Muscle of arm (tissue), 1 donor: ENCODE measurements at regions not wholly inside any gene's neighbourhood (a gene's known extent, or its start where the extent isn't known, plus 50 kb on each side); places are given as distances from the start of the nearest gene placed in this dataset.
"Not testable (repeated sequence)": the region's sequence is repeated elsewhere in the genome, so short reads cannot be mapped to it uniquely, and the experiment has no call there.

ENCODE experiments used
- DNase-seq: peaks from one replicate; pipeline ENCODE4 v3.0.0-alpha.2; 2013

- DNase-seq = no peak
Measured at GRCh38 chr5:101751105-101751504, 545.0 kb downstream of the SLCO4C1 start.

- not testable (repeated sequence) for DNase-seq
Measured at GRCh38 chr5:101743000-101743399, 553.1 kb downstream of the SLCO4C1 start.

DNA sequence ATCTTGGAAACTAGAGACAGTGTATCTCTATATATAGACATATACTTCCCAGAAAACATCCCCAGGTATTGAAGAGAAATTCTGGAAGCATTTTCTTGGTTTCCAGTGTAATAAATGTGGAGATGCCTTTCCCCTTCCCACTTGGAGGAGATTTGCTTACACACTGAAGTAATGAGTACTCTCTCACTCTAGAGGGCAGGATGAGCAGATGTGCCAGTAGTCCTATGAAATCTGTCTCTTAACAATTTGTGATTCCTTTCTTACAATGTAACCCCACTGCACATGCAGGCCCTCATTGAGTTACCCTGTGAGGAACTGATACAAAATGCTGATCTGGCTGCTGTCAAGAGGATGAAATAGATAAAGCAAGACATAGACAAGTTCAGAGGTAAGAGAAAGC lies 567.2 kb downstream of the SLCO4C1 start:
- no peak for DNase-seq

- no peak for DNase-seq
Measured at GRCh38 chr5:101721543-101721942, 574.5 kb downstream of the SLCO4C1 start.

DNA sequence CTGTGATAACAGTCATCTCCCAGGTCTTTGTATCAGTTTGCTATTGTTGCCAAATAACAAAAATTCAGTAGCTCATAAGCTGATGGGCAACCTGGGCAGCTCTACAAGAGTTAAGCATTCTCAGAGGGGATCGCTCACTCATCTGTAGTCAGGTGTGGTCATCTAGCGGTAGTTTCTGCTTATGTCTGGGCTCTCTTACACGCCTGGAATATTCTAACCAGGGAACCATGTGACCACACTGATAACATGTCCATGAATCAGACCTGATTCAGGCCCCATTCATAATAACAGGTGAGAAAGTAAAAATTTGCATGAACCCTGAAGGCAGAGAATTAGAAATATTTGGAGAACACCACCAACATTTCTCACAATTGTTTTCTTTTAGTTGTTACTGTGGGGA lies 576.1 kb downstream of the SLCO4C1 start:
- DNase-seq = no peak

DNA sequence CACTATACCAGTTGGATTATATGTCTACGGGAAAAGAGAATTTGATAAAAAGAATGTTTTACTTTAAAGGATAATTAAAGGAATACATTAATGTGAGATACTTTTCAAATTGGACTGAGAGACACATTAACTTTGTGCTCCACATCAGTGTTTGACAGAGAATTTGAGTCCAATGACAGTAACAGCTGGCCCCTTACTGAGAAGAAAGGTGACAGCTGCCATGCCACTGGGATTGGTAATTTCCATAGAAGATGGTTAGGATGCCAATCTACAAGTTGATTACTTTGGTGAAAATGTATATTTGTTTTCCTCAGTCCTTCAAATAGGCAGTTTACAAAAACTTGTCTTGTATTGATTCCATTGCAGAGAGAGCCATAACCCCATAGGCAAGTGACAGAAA lies 578.4 kb downstream of the SLCO4C1 start:
- DNase-seq = no peak

- DNase-seq = no peak
Measured at GRCh38 chr5:101716941-101717340, 579.1 kb downstream of the SLCO4C1 start.

- not testable (repeated sequence) for DNase-seq
Measured at GRCh38 chr5:101715790-101716189, 580.3 kb downstream of the SLCO4C1 start.

DNA sequence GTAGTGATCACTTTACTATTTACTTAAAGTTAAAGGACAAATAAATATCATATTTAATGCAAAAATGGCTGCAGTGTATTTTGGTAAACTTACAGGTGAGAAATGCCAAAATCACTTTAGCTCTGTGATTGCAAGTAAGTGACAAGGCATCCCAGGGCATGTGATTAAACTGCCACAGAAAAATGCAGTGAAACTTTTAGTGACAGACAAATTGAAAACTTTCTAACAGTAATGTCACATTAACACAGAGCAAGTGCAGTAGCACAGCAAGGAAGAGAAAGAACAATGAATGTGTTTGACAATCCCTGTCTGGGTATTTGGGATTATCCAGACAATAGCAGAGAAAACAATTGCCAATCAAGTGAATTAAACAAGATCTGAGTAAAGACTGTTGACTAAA lies 606.8 kb downstream of the SLCO4C1 start:
- DNase-seq = no peak

GRCh38 chr5:101688156-101688555 lies 607.9 kb downstream of the SLCO4C1 start:
- DNase-seq = no peak

DNA sequence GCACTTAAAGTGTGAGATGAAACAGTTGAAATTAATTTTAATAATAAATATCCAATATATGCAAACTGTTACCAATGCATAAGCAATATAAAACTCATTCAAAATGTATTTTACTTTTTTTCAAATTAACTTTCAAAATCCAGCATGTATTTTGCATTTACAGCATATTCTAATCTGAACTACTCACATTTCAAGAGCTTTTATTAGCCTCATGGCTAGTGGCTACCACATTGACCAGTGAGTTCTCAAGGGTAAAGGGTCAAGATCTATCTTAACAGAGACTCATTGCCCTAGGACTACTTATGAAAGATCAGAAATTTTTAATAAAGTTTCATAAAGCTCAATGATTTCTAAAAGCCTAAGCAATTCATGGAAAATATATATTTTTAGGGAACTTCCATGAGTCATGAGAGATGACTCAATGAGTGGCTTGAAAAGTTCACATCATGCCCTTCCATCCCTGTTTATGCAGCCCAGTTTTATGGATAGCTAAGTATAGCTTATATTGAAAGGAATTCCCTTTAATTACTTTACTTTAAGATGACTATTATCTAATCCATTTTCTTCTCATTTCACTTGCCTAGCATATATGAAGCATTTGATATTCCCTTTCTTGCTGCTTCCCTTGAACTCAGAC lies 608.6 kb downstream of the SLCO4C1 start:
- DNase-seq = no peak

- no peak for DNase-seq
Measured at GRCh38 chr5:101686536-101687157, 609.4 kb downstream of the SLCO4C1 start.

GRCh38 chr5:101679816-101680215 lies 616.3 kb downstream of the SLCO4C1 start:
- DNase-seq = no peak

DNA sequence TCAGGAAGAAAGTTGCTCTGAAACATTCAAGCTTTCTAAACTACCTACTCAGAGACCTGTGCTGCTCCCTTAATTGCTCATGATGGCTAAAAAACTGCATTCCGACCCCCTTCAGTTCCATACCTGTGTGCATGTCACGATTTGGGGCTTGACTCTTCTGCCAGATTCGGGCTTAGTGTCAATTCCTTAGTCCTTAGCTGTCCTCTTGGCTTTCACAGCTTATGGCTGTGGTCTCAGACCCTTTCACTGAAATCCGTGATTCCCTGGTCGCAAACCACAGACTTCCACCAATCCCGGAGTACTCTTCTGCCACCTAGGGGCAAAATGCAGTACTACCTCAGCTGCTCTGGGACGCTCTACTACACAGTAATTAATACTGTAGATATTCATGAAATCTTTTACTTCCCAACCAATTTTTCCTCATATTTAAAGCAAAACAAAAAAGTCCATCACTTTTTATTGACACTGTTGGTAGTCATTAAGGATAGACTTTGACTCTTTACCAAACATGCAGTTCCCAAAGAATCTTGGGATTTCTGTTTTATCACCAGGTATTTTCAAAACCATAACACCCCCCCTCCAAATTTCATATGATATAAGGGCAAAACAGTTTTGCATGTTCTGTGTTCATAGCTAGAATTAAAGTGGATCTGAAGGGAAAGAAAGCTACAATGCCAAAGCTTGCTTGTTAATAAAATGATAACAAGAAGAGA lies 617.4 kb downstream of the SLCO4C1 start:
- DNase-seq = peak; percentile 66

DNA sequence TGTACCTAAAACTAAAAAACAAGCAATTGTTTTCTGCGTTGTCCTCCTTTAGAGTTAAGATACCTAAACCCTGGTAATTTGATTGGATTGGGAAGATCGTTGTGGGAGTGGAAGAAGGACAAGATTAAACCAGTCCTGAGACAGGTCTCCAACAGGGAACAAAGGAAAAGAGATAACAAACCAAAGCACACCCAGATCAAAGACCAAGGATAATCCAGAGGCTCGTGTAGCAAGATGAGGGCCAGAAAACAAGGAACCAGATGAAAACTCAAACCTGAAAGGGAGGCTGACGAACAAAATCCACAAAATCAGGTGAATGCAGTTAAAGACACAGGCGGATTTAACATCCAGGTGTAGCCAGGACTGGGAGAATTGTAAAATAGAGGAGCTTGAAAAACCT lies 618.1 kb downstream of the SLCO4C1 start:
- no peak for DNase-seq

DNA sequence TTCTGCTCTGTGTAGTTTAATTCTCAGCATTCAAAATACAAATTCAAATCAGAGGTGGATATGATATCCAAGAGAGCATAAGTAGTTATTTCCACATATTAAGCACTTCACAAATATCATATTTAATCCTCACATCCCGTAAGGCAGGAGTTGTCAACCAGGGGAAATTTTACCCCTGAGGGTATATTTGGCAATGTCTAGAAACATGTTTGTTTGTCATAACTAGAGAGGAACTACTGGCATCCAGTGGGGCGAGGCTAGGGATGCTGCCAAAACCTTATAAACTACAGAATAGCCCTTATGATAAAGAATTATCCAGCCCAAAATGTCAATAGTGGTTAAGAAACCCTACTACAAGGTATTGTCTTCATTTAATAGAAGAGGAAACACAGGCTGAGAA lies 619.4 kb downstream of the SLCO4C1 start:
- no peak for DNase-seq

- DNase-seq = no peak
Measured at GRCh38 chr5:101675510-101676219, 620.4 kb downstream of the SLCO4C1 start.

DNA sequence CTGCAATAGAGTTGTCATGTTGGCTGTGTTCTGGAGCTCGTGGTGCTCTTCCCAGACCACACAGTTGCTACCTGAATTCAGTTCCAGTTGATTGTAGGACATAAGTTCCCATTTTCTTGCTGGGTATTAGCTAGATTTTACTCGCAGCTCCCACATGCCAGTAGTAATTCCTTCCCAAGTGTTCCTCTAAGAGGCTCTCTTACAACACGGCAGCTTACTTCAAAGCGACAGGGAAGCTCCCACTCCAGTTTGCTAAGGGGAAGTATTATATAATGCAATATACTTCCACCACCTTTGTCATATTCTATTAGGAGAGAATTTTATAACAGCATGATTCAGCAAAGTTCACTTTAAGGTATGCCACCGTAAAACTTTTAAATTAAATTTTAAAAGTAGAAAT lies 623.0 kb downstream of the SLCO4C1 start:
- DNase-seq = no peak

GRCh38 chr5:101664071-101664791 lies 631.9 kb downstream of the SLCO4C1 start:
- DNase-seq = no peak

DNA sequence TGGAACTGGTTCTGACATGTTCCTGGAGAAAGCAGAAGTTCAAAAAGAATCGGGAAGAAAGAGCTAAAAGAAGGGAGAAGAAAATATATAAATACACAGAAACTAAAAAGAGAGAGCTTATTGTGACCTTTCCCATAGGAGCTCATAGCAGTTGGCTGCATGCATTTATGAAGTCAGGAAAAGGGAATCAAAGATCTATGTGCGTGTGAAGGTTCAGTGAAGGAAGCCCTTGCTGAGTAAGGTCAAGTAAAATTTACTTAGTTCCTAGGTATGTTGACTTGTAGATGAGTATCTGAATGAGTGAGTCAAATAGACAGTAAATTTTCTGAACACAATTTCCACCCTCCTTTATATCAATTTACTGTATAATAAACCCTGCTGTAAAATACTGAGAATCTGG lies 632.5 kb downstream of the SLCO4C1 start:
- DNase-seq = no peak

DNA sequence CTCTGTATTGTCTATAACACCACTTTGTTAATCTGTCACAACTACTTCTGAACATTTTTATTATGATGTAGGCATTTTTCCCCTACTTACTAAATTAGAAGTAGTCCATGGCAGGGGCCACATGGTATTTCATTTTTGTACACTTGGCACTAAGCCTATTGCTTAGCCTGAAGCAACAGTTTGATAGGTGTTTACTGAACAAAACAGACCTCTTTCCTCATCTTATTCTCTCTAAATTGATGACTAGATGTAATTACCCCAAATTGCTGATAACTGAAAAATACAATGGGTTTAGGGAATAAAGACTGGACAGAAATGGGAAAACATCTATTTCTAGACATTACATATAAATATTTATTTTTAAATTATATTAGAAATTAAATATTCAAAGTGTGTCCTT lies 633.8 kb downstream of the SLCO4C1 start:
- DNase-seq = no peak

GRCh38 chr5:101658433-101658832 lies 637.7 kb downstream of the SLCO4C1 start:
- DNase-seq = no peak
